Right atrium auricular region (tissue), 2 donors: ENCODE measurements at regions not wholly inside any gene's neighbourhood (a gene's known extent, or its start where the extent isn't known, plus 50 kb on each side); places are given as distances from the start of the nearest gene placed in this dataset.

Source experiments
- DNase-seq: peaks from one replicate; pipeline ENCODE4 v3.0.0-alpha.2; 2019; ENCODE audit warnings: low spot score
- H3K27ac ChIP-seq, 2 donors: fragments of 200-600 bp; sonication (generic); 1 replicate in 1 of 2; 2 replicates in 1 of 2; pipeline ENCODE4 v1.5.1; 2016 to 2019
- H3K27me3 ChIP-seq, 2 donors: fragments of 200-600 bp; sonication (generic); one replicate each; pipeline versions ENCODE4 v1.5.1 to v1.6.0; 2017 to 2019
- H3K36me3 ChIP-seq: fragments of 200-600 bp; sonication (generic); one replicate; pipeline ENCODE4 v1.5.1; 2016
- H3K4me1 ChIP-seq, 2 donors: fragments of 200-600 bp; sonication (generic); one replicate each; pipeline versions ENCODE4 v1.5.1 to v1.6.0; 2017 to 2019
- H3K4me3 ChIP-seq, 2 donors: fragments of 200-600 bp; sonication (generic); 1 replicate in 1 of 2; 2 replicates in 1 of 2; pipeline ENCODE4 v1.5.1; 2017 to 2019; ENCODE audit warnings: mild to moderate bottlenecking in 1 of 2, moderate library complexity in 1 of 2
- H3K9me3 ChIP-seq, 2 donors: fragments of 200-600 bp; sonication (generic); one replicate each; pipeline ENCODE4 v1.5.1; 2019
- CTCF ChIP-seq, 2 donors: fragments of 200-600 bp; sonication (generic); IDR thresholded peaks; one replicate each; pipeline ENCODE4 v1.5.1; 2019; ENCODE audit warnings: antibody characterized with exemption in 2 of 2

DNA sequence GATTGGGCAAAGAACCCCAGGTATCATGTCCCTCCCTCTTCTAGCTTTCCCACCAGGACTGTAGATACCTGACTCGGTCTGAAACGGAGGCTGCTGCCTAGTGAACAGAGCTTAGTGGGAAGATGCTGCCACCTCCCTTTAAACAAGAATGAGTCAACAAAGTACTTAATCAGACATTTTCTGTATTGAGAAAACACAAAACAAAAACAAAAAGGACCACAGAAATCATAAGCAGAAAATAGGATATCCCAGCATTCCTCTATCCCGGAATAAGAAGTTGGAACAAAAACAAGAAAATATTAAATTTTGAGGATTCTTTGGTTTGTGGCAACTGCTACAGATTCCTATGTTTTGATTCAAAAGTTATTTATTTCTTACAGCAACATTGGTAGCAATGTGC, 51.7 kb upstream of the COL8A1 start:
- no peaks in the 10 kb centered on the region for H3K27me3 ChIP-seq
- H3K36me3 ChIP-seq, result no peaks in the 10 kb centered on the region
- H3K4me3 ChIP-seq, result no peak overlapping the region
- no peak for TF ChIP-seq CTCF (IDR thresholded peaks at IDR 0.05)
- DNase-seq, result no peak
- no peak overlapping the region for H3K27ac ChIP-seq
- no peaks in the 10 kb centered on the region for H3K9me3 ChIP-seq
- no peaks in the 10 kb centered on the region for H3K4me1 ChIP-seq

DNA sequence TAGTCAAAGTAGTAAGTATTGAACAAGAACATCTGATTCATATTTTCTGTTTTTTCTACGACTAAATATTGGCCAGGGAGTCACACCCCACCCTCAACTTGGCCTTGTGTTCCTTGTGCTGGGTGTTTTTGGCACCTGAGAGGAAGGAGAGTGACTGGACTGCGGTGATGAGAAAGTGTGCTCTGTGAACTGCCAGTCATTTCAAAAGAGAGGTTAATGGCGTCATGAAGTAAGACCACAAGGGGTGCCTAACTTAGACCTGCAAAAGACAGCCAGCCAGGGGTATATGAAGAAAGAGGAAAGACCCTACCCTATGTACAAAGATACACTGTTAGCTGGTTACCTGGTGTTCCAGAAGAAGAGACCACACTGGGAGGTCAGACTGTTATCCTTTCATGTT, 58.4 kb upstream of the COL8A1 start:
- Histone ChIP-seq H3K9me3 (peaks cover 0 to 11% of the 10 kb centered on the region in 2 donors), H3K27ac (no peak overlapping the region), H3K36me3 (no peaks in the 10 kb centered on the region), H3K27me3 (no peaks in the 10 kb centered on the region), H3K4me1 (no peaks in the 10 kb centered on the region), H3K4me3 (no peak overlapping the region)
- no peak for DNase-seq
- TF ChIP-seq CTCF (IDR thresholded peaks at IDR 0.05), result no peak

DNA sequence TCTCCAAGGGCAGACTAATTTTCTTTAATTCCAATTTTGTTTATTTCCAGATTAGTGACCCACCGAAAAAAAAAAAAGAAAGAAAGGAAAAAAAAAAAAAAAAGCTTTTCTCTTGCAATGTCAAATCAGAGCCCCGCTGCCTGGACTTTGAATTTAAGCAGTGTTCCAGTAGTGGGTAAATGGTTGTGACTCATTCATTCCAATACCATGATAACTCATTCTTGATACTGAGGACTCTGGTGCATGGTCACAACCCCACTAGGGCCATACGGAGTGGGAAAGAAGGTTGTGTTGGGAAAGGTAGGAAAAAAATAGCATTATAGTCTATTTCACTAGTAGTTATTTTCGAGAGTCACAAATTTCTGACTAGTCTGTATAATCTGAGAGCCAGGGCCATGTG, 59.1 kb upstream of the COL8A1 start:
- no peaks in the 10 kb centered on the region for H3K4me1 ChIP-seq
- no peak overlapping the region for H3K27ac ChIP-seq
- no peak overlapping the region for H3K4me3 ChIP-seq
- no peaks in the 10 kb centered on the region for H3K27me3 ChIP-seq
- no peak for DNase-seq
- no peak for TF ChIP-seq CTCF (IDR thresholded peaks at IDR 0.05)
- H3K36me3 ChIP-seq, result no peaks in the 10 kb centered on the region
- H3K9me3 ChIP-seq, result peaks cover 0 to 16% of the 10 kb centered on the region in 2 donors

DNA sequence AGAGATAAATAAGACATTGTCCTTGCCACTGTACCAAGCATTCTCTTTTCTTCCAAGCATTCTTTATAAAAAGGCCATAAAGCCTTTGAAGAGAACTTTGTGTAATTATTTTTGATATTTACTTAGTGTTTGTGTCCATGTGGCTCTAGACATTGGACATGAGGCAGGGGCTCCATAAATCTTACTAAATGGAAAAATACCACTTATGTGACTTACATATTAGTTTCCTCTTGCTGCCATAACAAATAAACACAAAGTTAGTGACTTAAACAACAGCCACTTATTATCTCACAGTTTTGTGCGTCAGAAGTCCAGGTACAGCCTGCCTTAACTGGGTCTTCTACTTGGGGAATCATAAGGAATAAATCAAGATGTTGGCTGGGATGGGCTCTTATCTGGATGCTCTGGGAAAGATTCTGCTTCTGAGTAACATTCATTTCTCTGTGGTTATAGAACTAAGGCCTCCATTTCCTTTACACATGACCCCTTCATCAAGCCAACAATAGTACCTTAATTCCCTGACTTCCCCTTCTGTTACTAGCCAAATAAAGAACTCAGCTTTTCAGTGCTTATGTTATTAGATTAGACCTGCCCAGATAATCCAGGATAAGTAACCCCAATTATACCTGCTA, 59.9 kb upstream of the COL8A1 start:
- Histone ChIP-seq H3K36me3 (no peaks in the 10 kb centered on the region), H3K27ac (no peak overlapping the region), H3K27me3 (no peaks in the 10 kb centered on the region), H3K4me3 (no peak overlapping the region), H3K4me1 (no peaks in the 10 kb centered on the region), H3K9me3 (peaks cover 0 to 16% of the 10 kb centered on the region in 2 donors)
- TF ChIP-seq CTCF (IDR thresholded peaks at IDR 0.05), result no peak
- no peak for DNase-seq

DNA sequence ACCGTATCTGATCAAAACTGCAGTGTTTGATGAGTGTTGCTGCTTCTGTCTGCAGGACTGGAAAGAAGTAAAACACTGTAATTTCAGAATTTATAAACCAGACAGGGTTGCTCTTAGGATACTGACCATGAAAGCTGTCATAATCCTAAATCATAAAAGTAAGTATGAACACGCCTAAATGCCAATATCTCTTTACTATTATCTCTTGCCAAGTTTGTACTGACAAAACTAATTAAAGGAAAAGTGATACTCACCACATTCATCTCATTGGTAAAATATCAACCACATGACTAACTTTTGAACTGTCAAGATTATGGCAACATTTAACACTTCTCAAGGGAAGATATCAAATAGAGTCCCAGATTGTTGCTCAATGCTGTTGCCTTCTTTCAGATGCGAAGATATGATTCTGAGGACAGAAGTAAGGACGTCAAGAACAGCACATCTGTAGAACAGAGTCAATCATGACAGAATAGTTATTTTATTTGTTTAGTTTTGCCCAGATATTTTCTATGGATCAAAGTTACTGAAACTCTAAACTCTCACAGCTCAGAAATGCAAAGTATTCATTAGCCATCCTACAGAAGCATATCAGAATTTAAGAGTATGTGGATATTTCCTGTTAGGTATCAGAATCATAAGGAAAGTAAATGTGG, 61.4 kb upstream of the COL8A1 start:
- Histone ChIP-seq H3K4me3 (no peak overlapping the region), H3K36me3 (no peaks in the 10 kb centered on the region), H3K4me1 (no peaks in the 10 kb centered on the region), H3K27me3 (no peaks in the 10 kb centered on the region), H3K27ac (no peak overlapping the region), H3K9me3 (peaks cover 0 to 16% of the 10 kb centered on the region in 2 donors)
- no peak for TF ChIP-seq CTCF (IDR thresholded peaks at IDR 0.05)
- no peak for DNase-seq

GRCh38 chr3:99575683-99576082, 62.7 kb upstream of the COL8A1 start:
- H3K4me1 ChIP-seq, result no peaks in the 10 kb centered on the region
- peaks cover 0 to 16% of the 10 kb centered on the region in 2 donors for H3K9me3 ChIP-seq
- no peak for DNase-seq
- no peaks in the 10 kb centered on the region for H3K36me3 ChIP-seq
- TF ChIP-seq CTCF (IDR thresholded peaks at IDR 0.05), result no peak
- H3K27me3 ChIP-seq, result no peaks in the 10 kb centered on the region
- no peak overlapping the region for H3K27ac ChIP-seq
- no peak overlapping the region for H3K4me3 ChIP-seq
